ENCODE measurements at regions not wholly inside any gene's neighbourhood (a gene's known extent, or its start where the extent isn't known, plus 50 kb on each side); places are given as distances from the start of the nearest gene placed in this dataset.

GRCh38 chr10:63878428-63878827, 357.2 kb downstream of the REEP3 start:
- DNase-seq (ENCODE audit: low spot score): no peak
- no peak overlapping the region for H3K4me3 ChIP-seq
- H3K27ac ChIP-seq: no peak overlapping the region
- no peak for TF ChIP-seq CTCF (IDR thresholded peaks at IDR 0.05)

GRCh38 chr10:63883861-63884260, 362.7 kb downstream of the REEP3 start:
- no peak for DNase-seq (ENCODE audit: low spot score)
- no peak overlapping the region for H3K27ac ChIP-seq
- no peak overlapping the region for H3K4me3 ChIP-seq
- TF ChIP-seq CTCF (IDR thresholded peaks at IDR 0.05): no peak

- no peak overlapping the region for H3K4me3 ChIP-seq
- no peak for DNase-seq (ENCODE audit: low spot score)
- no peak overlapping the region for H3K27ac ChIP-seq
- TF ChIP-seq CTCF (IDR thresholded peaks at IDR 0.05): no peak
These were observed 363.2 kb downstream of the REEP3 start for GRCh38 chr10:63884426-63884825.

- Histone ChIP-seq H3K27ac (no peak overlapping the region), H3K4me3 (no peak overlapping the region)
- no peak for DNase-seq (ENCODE audit: low spot score)
- no peak for TF ChIP-seq CTCF (IDR thresholded peaks at IDR 0.05)
These were observed 364.0 kb downstream of the REEP3 start for GRCh38 chr10:63885156-63885555.

GRCh38 chr10:63886281-63887022, 365.3 kb downstream of the REEP3 start:
- no peak for DNase-seq (ENCODE audit: low spot score)
- H3K27ac ChIP-seq: no peak overlapping the region
- H3K4me3 ChIP-seq: no peak overlapping the region
- TF ChIP-seq CTCF (IDR thresholded peaks at IDR 0.05): no peak

- no peak for TF ChIP-seq CTCF (IDR thresholded peaks at IDR 0.05)
- H3K4me3 ChIP-seq: no peak overlapping the region
- DNase-seq (ENCODE audit: low spot score): no peak
- H3K27ac ChIP-seq: no peak overlapping the region
These were observed 365.9 kb downstream of the REEP3 start for GRCh38 chr10:63887023-63887589.

Measured in coronary artery (tissue), 2 donors.